ENCODE measurements at regions not wholly inside any gene's neighbourhood (a gene's known extent, or its start where the extent isn't known, plus 50 kb on each side); places are given as distances from the start of the nearest gene placed in this dataset.

DNA sequence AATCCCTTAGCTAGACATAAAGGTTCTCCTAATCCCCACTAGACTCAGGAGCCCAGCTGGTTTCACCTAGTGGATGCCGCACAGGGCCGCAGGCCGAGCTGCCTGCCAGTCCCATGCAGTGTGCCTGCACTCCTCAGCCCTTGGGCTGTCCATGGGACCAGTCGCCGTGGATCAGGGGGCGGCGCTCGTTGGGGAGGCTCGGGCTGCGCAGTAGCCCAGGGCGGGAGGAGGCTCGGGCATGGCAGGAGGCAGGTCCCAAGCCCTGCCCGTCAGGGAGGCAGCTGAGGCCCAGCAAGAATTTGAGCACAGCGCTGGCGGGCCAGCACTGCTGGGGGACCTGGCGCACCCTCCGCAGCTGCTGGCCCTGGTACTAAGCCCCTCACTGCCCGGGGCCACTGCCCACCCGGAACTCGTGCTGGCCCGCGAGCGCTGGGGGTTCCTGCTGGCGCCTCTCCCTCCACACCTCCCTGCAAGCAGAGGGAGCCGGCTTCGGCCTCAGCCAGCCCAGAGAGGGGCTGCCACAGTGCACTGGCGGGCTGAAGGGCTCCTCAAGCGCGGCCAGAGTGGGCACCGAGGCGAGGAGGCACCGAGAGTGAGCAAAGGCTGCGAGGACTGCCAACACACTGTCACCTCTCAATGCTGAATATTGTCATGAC lies 307.8 kb downstream of the C6orf118 start:
- Histone ChIP-seq H3K4me3 (no peak overlapping the region), H3K9me3 (replicated peaks) (peaks cover 23% of the 10 kb centered on the region), H3K36me3 (no peaks in the 10 kb centered on the region), H3K27me3 (ENCODE audit: low read depth) (no peaks in the 10 kb centered on the region), H3K27ac (replicated peaks) (no peak overlapping the region), H3K4me1 (no peaks in the 10 kb centered on the region)
- TF ChIP-seq CTCF (IDR thresholded peaks at IDR 0.05; ENCODE audit: borderline replicate concordance): no peak
- intact Hi-C loops (cut with micrococcal nuclease): no loop called here
- DNase-seq: no peak

DNA sequence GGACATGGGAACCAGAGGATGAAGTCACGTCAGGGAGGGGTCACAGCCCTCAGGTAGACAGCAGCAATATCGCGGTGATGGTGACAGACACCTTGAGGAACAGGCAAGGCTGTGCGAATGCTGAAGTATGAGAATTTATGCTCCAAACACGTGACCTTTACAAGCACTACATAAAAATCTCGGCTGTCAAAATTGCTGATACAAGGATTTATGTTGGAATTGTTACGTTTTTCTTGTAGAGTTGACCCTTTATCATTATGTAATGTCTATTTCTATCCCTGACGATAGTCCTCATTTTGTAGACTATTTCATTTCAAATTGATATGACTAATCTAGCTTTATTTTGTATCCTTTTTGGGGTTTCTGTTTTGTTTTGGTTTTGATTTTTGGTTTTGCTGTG lies 311.1 kb downstream of the C6orf118 start:
- no peak for TF ChIP-seq CTCF (IDR thresholded peaks at IDR 0.05; ENCODE audit: borderline replicate concordance)
- Histone ChIP-seq H3K4me3 (no peak overlapping the region), H3K36me3 (no peaks in the 10 kb centered on the region), H3K9me3 (replicated peaks) (peaks cover 8% of the 10 kb centered on the region), H3K27ac (replicated peaks) (no peak overlapping the region), H3K4me1 (no peaks in the 10 kb centered on the region), H3K27me3 (ENCODE audit: low read depth) (no peaks in the 10 kb centered on the region)
- no peak for DNase-seq
- intact Hi-C loops (cut with micrococcal nuclease): no loop called here

DNA sequence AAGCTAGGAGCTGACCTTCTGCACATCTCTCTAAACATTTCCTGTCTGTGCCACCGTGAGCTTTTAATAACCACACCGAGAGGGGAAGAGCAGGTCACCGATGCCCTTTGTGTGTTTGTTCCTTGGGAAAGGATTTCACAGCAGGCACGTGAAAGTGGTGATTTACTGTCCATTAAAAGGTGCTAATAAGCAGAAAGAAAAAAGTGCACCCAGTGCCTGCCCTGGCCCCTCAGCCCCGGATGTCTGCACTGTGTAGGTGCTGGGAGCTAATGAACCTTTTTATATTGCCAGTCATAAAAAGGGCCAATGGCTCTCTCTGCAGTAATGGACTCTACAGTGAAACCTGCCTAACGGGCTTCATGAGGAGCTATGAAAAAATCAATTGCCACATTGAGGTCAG lies 312.6 kb downstream of the C6orf118 start:
- TF ChIP-seq CTCF (IDR thresholded peaks at IDR 0.05; ENCODE audit: borderline replicate concordance): no peak

DNA sequence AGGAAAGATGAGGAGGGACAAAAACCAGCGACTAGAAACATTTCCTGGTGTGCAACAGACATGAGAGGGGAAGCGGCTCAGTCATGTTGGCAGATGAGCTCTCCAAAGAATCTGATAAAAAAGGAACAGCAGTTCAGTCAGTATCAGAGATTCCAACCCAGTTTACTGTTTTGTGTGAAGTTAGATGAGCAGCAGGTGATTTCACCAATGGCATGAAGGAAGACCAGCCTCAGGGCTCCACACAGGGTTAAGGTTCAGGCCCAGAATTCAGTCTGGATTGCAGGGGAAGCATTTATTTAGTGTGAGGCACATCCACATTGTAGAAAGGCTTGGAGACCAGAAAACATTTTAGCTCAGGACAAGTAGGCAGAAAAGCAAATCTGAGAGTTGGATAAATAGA lies 317.8 kb downstream of the C6orf118 start:
- no peaks in the 10 kb centered on the region for H3K27me3 ChIP-seq (ENCODE audit: low read depth)
- no peak overlapping the region for H3K4me3 ChIP-seq
- H3K4me1 ChIP-seq: no peaks in the 10 kb centered on the region
- H3K9me3 ChIP-seq (replicated peaks): no peaks in the 10 kb centered on the region
- no peak for TF ChIP-seq CTCF (IDR thresholded peaks at IDR 0.05; ENCODE audit: borderline replicate concordance)
- intact Hi-C loops (cut with micrococcal nuclease): no loop called here
- DNase-seq: no peak
- no peaks in the 10 kb centered on the region for H3K36me3 ChIP-seq
- no peak overlapping the region for H3K27ac ChIP-seq (replicated peaks)

More for the DNA sequence above, 312.6 kb downstream of the C6orf118 start:
- intact Hi-C loops (cut with micrococcal nuclease): no loop called here
- H3K27me3 ChIP-seq (ENCODE audit: low read depth): no peaks in the 10 kb centered on the region
- no peak overlapping the region for H3K4me3 ChIP-seq
- H3K4me1 ChIP-seq: no peaks in the 10 kb centered on the region
- DNase-seq: no peak
- H3K36me3 ChIP-seq: no peaks in the 10 kb centered on the region
- H3K9me3 ChIP-seq (replicated peaks): peaks cover 6% of the 10 kb centered on the region
- no peak overlapping the region for H3K27ac ChIP-seq (replicated peaks)

- Histone ChIP-seq H3K36me3 (no peaks in the 10 kb centered on the region), H3K4me3 (no peak overlapping the region), H3K27me3 (ENCODE audit: low read depth) (no peaks in the 10 kb centered on the region), H3K27ac (replicated peaks) (no peak overlapping the region), H3K9me3 (replicated peaks) (no peaks in the 10 kb centered on the region), H3K4me1 (no peaks in the 10 kb centered on the region)
- no peak for DNase-seq
- intact Hi-C loops (cut with micrococcal nuclease): no loop called here
- TF ChIP-seq CTCF (IDR thresholded peaks at IDR 0.05; ENCODE audit: borderline replicate concordance): no peak
Observed at GRCh38 chr6:164990901-164991300, 318.5 kb downstream of the C6orf118 start.

Data from left ventricle myocardium inferior (tissue), 1 donor.